ENCODE measurements at regions not wholly inside any gene's neighbourhood (a gene's known extent, or its start where the extent isn't known, plus 50 kb on each side); places are given as distances from the start of the nearest gene placed in this dataset.
"Not testable (repeated sequence)": the region's sequence is repeated elsewhere in the genome, so short reads cannot be mapped to it uniquely, and the experiment has no call there.

- Histone ChIP-seq H2AFZ (ENCODE audit: low read length) (no peak overlapping the region), H2BK15ac (ENCODE audit: low read length) (no peak overlapping the region), H3K18ac (ENCODE audit: low read length) (no peak overlapping the region), H3K79me1 (ENCODE audit: low read depth, low read length) (no peaks in the 10 kb centered on the region), H3K9me3 (replicated peaks in 1 of 2; ENCODE audit: control insufficient read depth in 2 of 2, insufficient read depth in 1 of 2, low read depth in 1 of 2, low read length in 2 of 2) (no peaks in the 10 kb centered on the region), H2AK5ac (ENCODE audit: low read depth, low read length) (no peak overlapping the region), H3K4me2 (ENCODE audit: insufficient read depth, low read length, poor library complexity, severe bottlenecking) (no peak overlapping the region), H3K4me1 (ENCODE audit: control insufficient read depth in 2 of 2, insufficient read depth in 1 of 2, low read depth in 1 of 2, low read length in 2 of 2) (no peaks in the 10 kb centered on the region), H2BK120ac (ENCODE audit: low read depth, low read length) (no peak overlapping the region), H4K8ac (ENCODE audit: low read depth, low read length) (no peak overlapping the region), H3K36me3 (replicated peaks in 1 of 2; ENCODE audit: control insufficient read depth in 2 of 2, insufficient read depth in 2 of 2, low read length in 2 of 2) (no peaks in the 10 kb centered on the region), H2BK12ac (ENCODE audit: low read length) (no peak overlapping the region), H4K91ac (ENCODE audit: low read depth, low read length, poor library complexity) (no peak overlapping the region), H3K4me3 (ENCODE audit: low read length in 2 of 2) (no peak overlapping the region), H3K4ac (ENCODE audit: low read length) (no peak overlapping the region), H3K27ac (replicated peaks; ENCODE audit: low read length) (no peak overlapping the region), H3K14ac (ENCODE audit: low read length) (no peak overlapping the region), H3K23ac (ENCODE audit: low read depth, low read length, poor library complexity) (no peak overlapping the region), H3K27me3 (ENCODE audit: control insufficient read depth in 3 of 3, insufficient read depth in 3 of 3, low read depth in 1 of 3, low read length in 3 of 3) (no peaks in the 10 kb centered on the region), H3K9ac (ENCODE audit: low read depth, low read length, poor library complexity) (no peak overlapping the region), H2BK5ac (ENCODE audit: low read length) (no peak overlapping the region)
- WGBS, 2 donors (ENCODE audit: extremely low coverage in 2 of 2, insufficient read length in 2 of 2, insufficient replicate concordance in 1 of 2): no CpG with 5 or more reads among the region's 2 CpGs
- no peak for DNase-seq (ENCODE audit: low spot score)
Observed at GRCh38 chr1:113207019-113207418, 134.0 kb downstream of the LRIG2 start.

- WGBS, 2 donors (ENCODE audit: extremely low coverage in 2 of 2, insufficient read length in 2 of 2, insufficient replicate concordance in 1 of 2): no CpG with 5 or more reads among the region's 1 CpG
- H3K4ac ChIP-seq (ENCODE audit: low read length): no peak overlapping the region
- H4K91ac ChIP-seq (ENCODE audit: low read depth, low read length, poor library complexity): no peak overlapping the region
Observed at GRCh38 chr1:113207457-113207856, 134.5 kb downstream of the LRIG2 start.

GRCh38 chr1:113208425-113208824, 135.4 kb downstream of the LRIG2 start:
- not testable (repeated sequence) for H3K4me2 ChIP-seq (ENCODE audit: insufficient read depth, low read length, poor library complexity, severe bottlenecking); DNase-seq (ENCODE audit: low spot score)

More at GRCh38 chr1:113207457-113207856, 134.5 kb downstream of the LRIG2 start:
- Histone ChIP-seq H2BK15ac (ENCODE audit: low read length) (no peak overlapping the region), H3K14ac (ENCODE audit: low read length) (no peak overlapping the region), H3K9me3 (replicated peaks in 1 of 2; ENCODE audit: control insufficient read depth in 2 of 2, insufficient read depth in 1 of 2, low read depth in 1 of 2, low read length in 2 of 2) (no peaks in the 10 kb centered on the region), H3K79me1 (ENCODE audit: low read depth, low read length) (no peaks in the 10 kb centered on the region), H3K9ac (ENCODE audit: low read depth, low read length, poor library complexity) (no peak overlapping the region), H3K36me3 (replicated peaks in 1 of 2; ENCODE audit: control insufficient read depth in 2 of 2, insufficient read depth in 2 of 2, low read length in 2 of 2) (no peaks in the 10 kb centered on the region), H3K18ac (ENCODE audit: low read length) (no peak overlapping the region), H3K27ac (replicated peaks; ENCODE audit: low read length) (no peak overlapping the region), H2AK5ac (ENCODE audit: low read depth, low read length) (no peak overlapping the region), H2BK12ac (ENCODE audit: low read length) (no peak overlapping the region), H2AFZ (ENCODE audit: low read length) (no peak overlapping the region), H3K4me2 (ENCODE audit: insufficient read depth, low read length, poor library complexity, severe bottlenecking) (no peak overlapping the region), H4K8ac (ENCODE audit: low read depth, low read length) (no peak overlapping the region), H3K4me3 (ENCODE audit: low read length in 2 of 2) (no peak overlapping the region), H3K27me3 (ENCODE audit: control insufficient read depth in 3 of 3, insufficient read depth in 3 of 3, low read depth in 1 of 3, low read length in 3 of 3) (no peaks in the 10 kb centered on the region), H2BK5ac (ENCODE audit: low read length) (no peak overlapping the region), H2BK120ac (ENCODE audit: low read depth, low read length) (no peak overlapping the region), H3K4me1 (ENCODE audit: control insufficient read depth in 2 of 2, insufficient read depth in 1 of 2, low read depth in 1 of 2, low read length in 2 of 2) (no peaks in the 10 kb centered on the region), H3K23ac (ENCODE audit: low read depth, low read length, poor library complexity) (no peak overlapping the region)
- DNase-seq (ENCODE audit: low spot score): no peak

GRCh38 chr1:113210248-113210647, 137.2 kb downstream of the LRIG2 start:
- no peak overlapping the region for H2AFZ ChIP-seq (ENCODE audit: low read length)
- no peak overlapping the region for H4K8ac ChIP-seq (ENCODE audit: low read depth, low read length)
- H2BK15ac ChIP-seq (ENCODE audit: low read length): no peak overlapping the region
- no peak overlapping the region for H2BK5ac ChIP-seq (ENCODE audit: low read length)
- DNase-seq (ENCODE audit: low spot score): no peak
- H3K23ac ChIP-seq (ENCODE audit: low read depth, low read length, poor library complexity): no peak overlapping the region
- H3K14ac ChIP-seq (ENCODE audit: low read length): no peak overlapping the region
- no peak overlapping the region for H2AK5ac ChIP-seq (ENCODE audit: low read depth, low read length)
- no peak overlapping the region for H3K4ac ChIP-seq (ENCODE audit: low read length)
- H3K18ac ChIP-seq (ENCODE audit: low read length): no peak overlapping the region
- H2BK120ac ChIP-seq (ENCODE audit: low read depth, low read length): no peak overlapping the region
- H2BK12ac ChIP-seq (ENCODE audit: low read length): no peak overlapping the region
- no peak overlapping the region for H3K4me2 ChIP-seq (ENCODE audit: insufficient read depth, low read length, poor library complexity, severe bottlenecking)
- H3K27ac ChIP-seq (replicated peaks; ENCODE audit: low read length): no peak overlapping the region
- peaks cover 0 to 4% of the 10 kb centered on the region in 2 donors for H3K9me3 ChIP-seq (replicated peaks in 1 of 2; ENCODE audit: control insufficient read depth in 2 of 2, insufficient read depth in 1 of 2, low read depth in 1 of 2, low read length in 2 of 2)
- no CpG with 5 or more reads among the region's 4 CpGs for WGBS, 2 donors (ENCODE audit: extremely low coverage in 2 of 2, insufficient read length in 2 of 2, insufficient replicate concordance in 1 of 2)
- no peak overlapping the region for H3K4me3 ChIP-seq (ENCODE audit: low read length in 2 of 2)
- H3K4me1 ChIP-seq (ENCODE audit: control insufficient read depth in 2 of 2, insufficient read depth in 1 of 2, low read depth in 1 of 2, low read length in 2 of 2): no peaks in the 10 kb centered on the region
- no peaks in the 10 kb centered on the region for H3K36me3 ChIP-seq (replicated peaks in 1 of 2; ENCODE audit: control insufficient read depth in 2 of 2, insufficient read depth in 2 of 2, low read length in 2 of 2)
- H3K9ac ChIP-seq (ENCODE audit: low read depth, low read length, poor library complexity): no peak overlapping the region
- no peaks in the 10 kb centered on the region for H3K27me3 ChIP-seq (ENCODE audit: control insufficient read depth in 3 of 3, insufficient read depth in 3 of 3, low read depth in 1 of 3, low read length in 3 of 3)
- H4K91ac ChIP-seq (ENCODE audit: low read depth, low read length, poor library complexity): no peak overlapping the region
- no peaks in the 10 kb centered on the region for H3K79me1 ChIP-seq (ENCODE audit: low read depth, low read length)

More at GRCh38 chr1:113208425-113208824, 135.4 kb downstream of the LRIG2 start:
- H3K27me3 ChIP-seq (ENCODE audit: control insufficient read depth in 3 of 3, insufficient read depth in 3 of 3, low read depth in 1 of 3, low read length in 3 of 3); H3K27ac ChIP-seq (replicated peaks; ENCODE audit: low read length); H3K4me1 ChIP-seq (ENCODE audit: control insufficient read depth in 2 of 2, insufficient read depth in 1 of 2, low read depth in 1 of 2, low read length in 2 of 2); H2AFZ ChIP-seq (ENCODE audit: low read length); H2BK120ac ChIP-seq (ENCODE audit: low read depth, low read length); H2BK12ac ChIP-seq (ENCODE audit: low read length); H3K18ac ChIP-seq (ENCODE audit: low read length); H3K9me3 ChIP-seq (replicated peaks in 1 of 2; ENCODE audit: control insufficient read depth in 2 of 2, insufficient read depth in 1 of 2, low read depth in 1 of 2, low read length in 2 of 2); H3K4ac ChIP-seq (ENCODE audit: low read length); H3K14ac ChIP-seq (ENCODE audit: low read length); H2BK5ac ChIP-seq (ENCODE audit: low read length); H2BK15ac ChIP-seq (ENCODE audit: low read length); H3K4me3 ChIP-seq (ENCODE audit: low read length in 2 of 2); H4K8ac ChIP-seq (ENCODE audit: low read depth, low read length); H3K79me1 ChIP-seq (ENCODE audit: low read depth, low read length); H3K9ac ChIP-seq (ENCODE audit: low read depth, low read length, poor library complexity); H4K91ac ChIP-seq (ENCODE audit: low read depth, low read length, poor library complexity); H3K36me3 ChIP-seq (replicated peaks in 1 of 2; ENCODE audit: control insufficient read depth in 2 of 2, insufficient read depth in 2 of 2, low read length in 2 of 2); H3K23ac ChIP-seq (ENCODE audit: low read depth, low read length, poor library complexity); H2AK5ac ChIP-seq (ENCODE audit: low read depth, low read length): not testable (repeated sequence)
- WGBS, 2 donors (ENCODE audit: extremely low coverage in 2 of 2, insufficient read length in 2 of 2, insufficient replicate concordance in 1 of 2): no CpG with 5 or more reads among the region's 9 CpGs
